ENCODE measurements at regions not wholly inside any gene's neighbourhood (a gene's known extent, or its start where the extent isn't known, plus 50 kb on each side); places are given as distances from the start of the nearest gene placed in this dataset.
"Not testable (repeated sequence)": the region's sequence is repeated elsewhere in the genome, so short reads cannot be mapped to it uniquely, and the experiment has no call there.

DNA sequence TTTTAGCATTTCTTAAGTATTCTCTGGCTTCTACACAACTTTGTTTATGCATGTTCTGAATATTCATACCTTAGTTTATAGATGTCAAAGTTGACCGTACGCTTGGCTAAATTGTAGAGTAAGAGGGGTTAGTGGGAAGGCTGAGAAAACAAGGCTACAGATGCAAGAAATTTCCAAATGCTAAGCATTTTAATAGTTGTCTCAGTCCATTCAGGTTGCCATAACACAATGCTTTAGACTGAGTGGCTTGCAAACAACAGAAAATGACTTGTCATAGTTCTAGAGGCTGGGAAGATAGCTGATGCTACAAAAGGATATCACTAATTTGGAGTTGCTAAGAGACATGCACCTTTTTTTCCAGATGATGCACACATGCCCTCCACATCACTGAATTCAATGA is 53.0 kb upstream of the C1QTNF3 start:
- DNase-seq (ENCODE audit: low spot score), result not testable (repeated sequence)

GRCh38 chr5:34099891-34100290 is 56.9 kb upstream of the C1QTNF3 start:
- DNase-seq (ENCODE audit: low spot score), result not testable (repeated sequence)

DNA sequence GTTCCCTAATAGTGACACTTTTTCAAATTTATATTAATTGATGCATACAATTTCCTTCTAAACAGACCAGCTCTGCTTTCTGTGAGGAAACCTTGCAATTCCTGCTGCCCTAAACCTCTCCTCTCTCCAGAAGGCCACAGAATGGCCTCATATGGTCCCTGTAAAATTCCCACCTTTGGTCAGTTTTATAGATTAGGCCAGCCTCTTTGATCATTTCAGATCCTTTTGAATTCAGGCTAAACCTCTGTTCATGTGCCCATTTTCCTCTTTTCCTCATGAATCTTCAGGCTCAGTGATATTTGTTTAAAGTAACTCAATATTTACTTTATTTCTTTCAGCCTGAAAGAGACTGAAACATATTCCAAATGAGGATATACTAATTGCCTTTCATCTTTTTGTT is 58.6 kb upstream of the C1QTNF3 start:
- not testable (repeated sequence) for DNase-seq (ENCODE audit: low spot score)

DNA sequence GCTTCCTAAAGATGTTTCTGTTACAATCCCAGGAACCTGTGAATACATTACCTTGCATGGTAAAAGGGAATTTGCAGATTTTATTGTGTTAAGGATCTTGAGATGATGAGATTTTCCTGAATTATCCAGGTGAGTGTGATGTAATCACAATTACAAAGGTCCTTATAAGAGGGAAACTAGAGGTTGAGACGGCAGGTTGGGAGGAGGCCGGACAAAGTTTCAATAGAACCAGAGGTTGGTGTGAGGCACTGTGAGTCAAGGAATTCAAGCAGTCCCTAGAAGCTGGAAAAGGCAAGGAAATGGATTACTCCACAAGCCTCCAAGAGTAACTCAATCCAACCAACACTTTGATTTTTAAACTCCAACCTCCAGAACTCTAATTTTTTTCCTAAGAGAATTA is 65.9 kb upstream of the C1QTNF3 start:
- not testable (repeated sequence) for DNase-seq (ENCODE audit: low spot score)

GRCh38 chr5:34124280-34124679 is 81.3 kb upstream of the C1QTNF3 start:
- not testable (repeated sequence) for DNase-seq (ENCODE audit: low spot score)

- not testable (repeated sequence) for DNase-seq (ENCODE audit: low spot score)
Measured at GRCh38 chr5:34125354-34125753, 82.3 kb upstream of the C1QTNF3 start.

- DNase-seq (ENCODE audit: low spot score), result not testable (repeated sequence)
Measured at GRCh38 chr5:34126741-34127140, 83.7 kb upstream of the C1QTNF3 start.

GRCh38 chr5:34127818-34128217 is 84.8 kb upstream of the C1QTNF3 start:
- DNase-seq (ENCODE audit: low spot score), result not testable (repeated sequence)

- not testable (repeated sequence) for DNase-seq (ENCODE audit: low spot score)
Measured at GRCh38 chr5:34128890-34129289, 85.9 kb upstream of the C1QTNF3 start.

- not testable (repeated sequence) for DNase-seq (ENCODE audit: low spot score)
Measured at GRCh38 chr5:34154988-34155387, 112.0 kb upstream of the C1QTNF3 start.

DNA sequence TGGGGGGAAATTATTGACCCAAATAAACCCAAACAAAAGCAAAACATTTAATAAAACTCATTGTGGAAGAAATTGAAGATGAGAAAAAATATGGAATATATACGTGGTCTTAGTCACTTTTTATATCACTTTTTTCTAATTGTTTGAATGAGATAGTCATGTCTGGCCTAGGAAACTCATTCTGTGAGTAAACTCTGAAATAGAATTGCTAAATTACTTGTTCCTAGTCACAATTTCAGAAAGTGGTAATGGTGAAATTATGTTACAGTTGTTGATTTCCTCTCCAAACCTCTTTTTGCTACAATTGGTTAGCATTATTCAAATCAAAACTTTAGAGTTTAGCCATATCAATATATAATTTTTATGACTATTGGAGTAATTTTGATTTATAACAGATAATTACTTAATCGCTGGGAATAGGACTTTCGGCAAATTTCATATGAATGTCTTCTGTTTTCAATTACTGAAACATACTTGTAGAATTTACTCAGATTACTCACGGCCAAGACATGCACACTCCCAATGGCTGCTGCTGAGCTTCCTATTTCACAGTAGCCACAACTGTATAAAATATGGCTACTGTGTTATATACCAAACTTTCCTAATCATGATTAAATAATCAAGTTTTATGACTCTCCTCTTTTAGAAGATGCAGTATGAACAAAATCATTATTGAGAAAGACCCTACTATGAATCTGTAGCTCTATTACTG is 113.8 kb upstream of the C1QTNF3 start:
- DNase-seq (ENCODE audit: low spot score), result not testable (repeated sequence)

DNA sequence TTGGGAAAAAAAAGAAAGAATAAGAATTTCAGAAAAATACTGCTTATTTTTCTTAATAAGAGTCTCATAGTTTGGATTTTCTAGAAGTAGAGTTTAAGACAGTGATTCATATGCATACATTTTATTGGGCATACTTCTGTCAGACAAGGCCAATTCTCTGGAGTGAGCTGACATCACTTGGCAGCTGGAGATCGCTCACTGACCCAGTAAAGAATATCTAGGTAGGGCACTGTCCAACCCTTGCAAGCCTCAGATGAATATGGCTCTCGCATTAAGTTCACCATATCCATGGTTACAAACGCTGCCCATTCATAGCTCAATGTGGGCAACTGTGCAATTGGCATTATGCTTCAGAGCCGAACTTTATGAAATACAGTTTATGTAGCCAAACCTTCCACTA is 117.9 kb upstream of the C1QTNF3 start:
- DNase-seq (ENCODE audit: low spot score), result not testable (repeated sequence)

GRCh38 chr5:34171398-34171797 is 128.4 kb upstream of the C1QTNF3 start:
- DNase-seq (ENCODE audit: low spot score), result not testable (repeated sequence)

GRCh38 chr5:34179453-34180190 is 136.6 kb upstream of the C1QTNF3 start:
- DNase-seq (ENCODE audit: low spot score), result peak; percentile 79

GRCh38 chr5:34180225-34180624 is 137.2 kb upstream of the C1QTNF3 start:
- DNase-seq (ENCODE audit: low spot score), result not testable (repeated sequence)

- peak; percentile 74 for DNase-seq (ENCODE audit: low spot score)
Measured at GRCh38 chr5:34180940-34181614, 138.1 kb upstream of the C1QTNF3 start.

GRCh38 chr5:34185005-34185404 is 142.0 kb upstream of the C1QTNF3 start:
- not testable (repeated sequence) for DNase-seq (ENCODE audit: low spot score)

DNA sequence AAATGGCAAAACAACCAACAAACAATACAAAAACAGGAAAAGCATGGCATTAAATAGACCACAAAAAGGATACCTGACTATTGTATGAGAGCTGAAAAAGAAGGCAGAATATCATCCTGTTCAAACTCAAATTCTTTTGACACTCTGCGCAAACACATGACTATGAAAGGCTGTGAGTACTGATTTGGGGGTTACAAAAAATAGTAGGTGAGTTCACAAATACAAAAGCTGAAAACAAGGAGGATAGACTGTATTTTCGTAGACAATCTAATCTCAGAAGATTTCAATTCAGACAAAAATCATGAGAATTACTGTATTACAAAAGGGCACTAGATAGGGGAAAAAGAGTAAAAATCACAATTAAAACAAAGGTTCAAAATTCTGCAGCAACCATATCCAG is 142.6 kb upstream of the C1QTNF3 start:
- not testable (repeated sequence) for DNase-seq (ENCODE audit: low spot score)

GRCh38 chr5:34186108-34186507 is 143.1 kb upstream of the C1QTNF3 start:
- DNase-seq (ENCODE audit: low spot score), result peak; percentile 47

GRCh38 chr5:34186865-34187264 is 143.9 kb upstream of the C1QTNF3 start:
- DNase-seq (ENCODE audit: low spot score), result peak; percentile 54

DNA sequence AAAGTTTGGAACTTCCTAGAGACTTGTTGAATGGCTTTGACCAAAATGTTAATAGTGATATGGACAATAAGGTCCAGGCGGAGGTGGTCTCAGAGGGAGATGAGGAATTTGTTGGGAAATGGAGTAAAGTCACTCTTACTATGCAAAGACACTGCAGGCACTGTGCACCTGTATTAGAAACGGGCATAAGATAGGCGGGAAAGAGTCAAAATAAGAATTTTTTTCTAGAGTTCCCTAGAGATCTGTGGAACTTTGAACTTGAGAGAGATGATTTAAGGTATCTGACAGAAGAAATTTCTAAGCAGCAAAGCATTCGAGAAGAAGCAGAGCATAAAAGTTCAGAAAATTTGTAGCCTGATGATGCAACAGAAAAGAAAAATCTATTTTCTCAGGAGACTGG is 144.4 kb upstream of the C1QTNF3 start:
- DNase-seq (ENCODE audit: low spot score), result peak; percentile 50

GRCh38 chr5:34188001-34188822 is 145.2 kb upstream of the C1QTNF3 start:
- peak; percentile 78 for DNase-seq (ENCODE audit: low spot score)

Measured in ureter (tissue), 1 donor.